GM12801 (cell line): ENCODE measurements at regions not wholly inside any gene's neighbourhood (a gene's known extent, or its start where the extent isn't known, plus 50 kb on each side); places are given as distances from the start of the nearest gene placed in this dataset.

Source experiments
- CTCF ChIP-seq: IDR thresholded peaks from one replicate; pipeline ENCODE4 v1.5.1; 2011; ENCODE audit warnings: control low read depth; ENCODE audit not compliant: insufficient read length; ENCODE audit errors: extremely low read depth

- TF ChIP-seq CTCF: no peak
These were observed 92.9 kb upstream of the FOXP4 start for GRCh38 chr6:41453244-41453643.

GRCh38 chr6:41454189-41454789 lies 91.9 kb upstream of the FOXP4 start:
- TF ChIP-seq CTCF: no peak

GRCh38 chr6:41455410-41455809 lies 90.8 kb upstream of the FOXP4 start:
- TF ChIP-seq CTCF: no peak

- TF ChIP-seq CTCF: no peak
These were observed 90.4 kb upstream of the FOXP4 start for GRCh38 chr6:41455818-41456217.

GRCh38 chr6:41457303-41457670 lies 88.9 kb upstream of the FOXP4 start:
- TF ChIP-seq CTCF: no peak

- no peak for TF ChIP-seq CTCF
These were observed 86.4 kb upstream of the FOXP4 start for GRCh38 chr6:41459738-41460137.

GRCh38 chr6:41460742-41461336 lies 85.3 kb upstream of the FOXP4 start:
- TF ChIP-seq CTCF: no peak
